ENCODE measurements at regions not wholly inside any gene's neighbourhood (a gene's known extent, or its start where the extent isn't known, plus 50 kb on each side); places are given as distances from the start of the nearest gene placed in this dataset.

GRCh38 chr4:96839441-96839840 is 999.5 kb downstream of the PDHA2 start:
- TF ChIP-seq CTCF (IDR thresholded peaks at IDR 0.05; ENCODE audit: insufficient read depth, low read length) (no peak), REST (IDR thresholded peaks at IDR 0.05; ENCODE audit: insufficient replicate concordance, low read depth) (no peak), GABPA (IDR thresholded peaks at IDR 0.05; ENCODE audit: low read depth) (no peak), POLR2AphosphoS5 (IDR thresholded peaks at IDR 0.05; ENCODE audit: low read depth) (no peak), SPI1 (IDR thresholded peaks at IDR 0.05; ENCODE audit: borderline replicate concordance, low read depth) (no peak)

All from HL-60 (cell line).